Activated naive CD8-positive, alpha-beta T cell treated with anti-CD3 and anti-CD28 coated beads, Interleukin-2, amount 10 ng/mL, durations not matched to agents 7 days and 5 days (primary cell): ENCODE measurements at regions not wholly inside any gene's neighbourhood (a gene's known extent, or its start where the extent isn't known, plus 50 kb on each side); places are given as distances from the start of the nearest gene placed in this dataset.

Source experiments
- ATAC-seq: fragments of 150-1000 bp; cut with Tn5 transposase; one replicate; pipeline ENCODE4 v1.10.0; 2021; ENCODE audit warnings: low read depth, moderate library complexity
- POLR2A ChIA-PET: fragments of 350-600 bp; sonication (Branson Sonifier 250); formaldehyde crosslinking; loops from one replicate; lab custom pipeline; 2021; ENCODE audit warnings: antibody characterized with exemption; lab: Charles Lee
- DNase-seq: peaks from one replicate; pipeline ENCODE4 v3.0.0; 2021
- H3K27ac Mint-ChIP-seq: one replicate; pipeline ENCODE4 v1.8.0; 2022; ENCODE audit warnings: mild to moderate bottlenecking, mixed read lengths
- H3K27me3 Mint-ChIP-seq: one replicate; pipeline ENCODE4 v1.8.0; 2022; ENCODE audit warnings: mild to moderate bottlenecking, moderate library complexity, mixed read lengths
- H3K36me3 Mint-ChIP-seq: one replicate; pipeline ENCODE4 v1.8.0; 2021; ENCODE audit warnings: mild to moderate bottlenecking, mixed read lengths
- H3K4me1 Mint-ChIP-seq: one replicate; pipeline ENCODE4 v1.8.0; 2021; ENCODE audit warnings: mixed read lengths
- H3K4me3 Mint-ChIP-seq: one replicate; pipeline ENCODE4 v1.8.0; 2022; ENCODE audit warnings: mild to moderate bottlenecking, moderate library complexity, mixed read lengths
- H3K9me3 Mint-ChIP-seq: one replicate; pipeline ENCODE4 v1.8.0; 2021; ENCODE audit warnings: mixed read lengths

GRCh38 chr6:28769626-28770402 is 154.0 kb downstream of the TRIM27 start:
- POLR2A ChIA-PET: no interaction called here
- Mint-ChIP-seq H3K4me3 (no peak overlapping the region), H3K4me1 (peaks cover 9% of the 10 kb centered on the region), H3K36me3 (peaks cover 4% of the 10 kb centered on the region), H3K9me3 (peaks cover 11% of the 10 kb centered on the region), H3K27ac (no peak overlapping the region), H3K27me3 (peaks cover 94% of the 10 kb centered on the region)
- ATAC-seq (no peak), DNase-seq (no peak)

GRCh38 chr6:28770732-28771131 is 153.1 kb downstream of the TRIM27 start:
- POLR2A ChIA-PET: no interaction called here
- ATAC-seq: no peak
- Mint-ChIP-seq H3K27ac (no peak overlapping the region), H3K4me1 (peaks cover 12% of the 10 kb centered on the region), H3K9me3 (peaks cover 13% of the 10 kb centered on the region), H3K4me3 (no peak overlapping the region), H3K36me3 (peaks cover 5% of the 10 kb centered on the region), H3K27me3 (peaks cover 93% of the 10 kb centered on the region)
- no peak for DNase-seq

- no peak overlapping the region for H3K27ac Mint-ChIP-seq
- H3K27me3 Mint-ChIP-seq: peaks cover 91% of the 10 kb centered on the region
- DNase-seq (no peak), ATAC-seq (no peak)
- H3K4me1 Mint-ChIP-seq: peaks cover 12% of the 10 kb centered on the region
- H3K36me3 Mint-ChIP-seq: peaks cover 5% of the 10 kb centered on the region
- H3K9me3 Mint-ChIP-seq: peaks cover 13% of the 10 kb centered on the region
- POLR2A ChIA-PET: no interaction called here
- no peak overlapping the region for H3K4me3 Mint-ChIP-seq
Observed at GRCh38 chr6:28771401-28772267, 152.2 kb downstream of the TRIM27 start.

DNA sequence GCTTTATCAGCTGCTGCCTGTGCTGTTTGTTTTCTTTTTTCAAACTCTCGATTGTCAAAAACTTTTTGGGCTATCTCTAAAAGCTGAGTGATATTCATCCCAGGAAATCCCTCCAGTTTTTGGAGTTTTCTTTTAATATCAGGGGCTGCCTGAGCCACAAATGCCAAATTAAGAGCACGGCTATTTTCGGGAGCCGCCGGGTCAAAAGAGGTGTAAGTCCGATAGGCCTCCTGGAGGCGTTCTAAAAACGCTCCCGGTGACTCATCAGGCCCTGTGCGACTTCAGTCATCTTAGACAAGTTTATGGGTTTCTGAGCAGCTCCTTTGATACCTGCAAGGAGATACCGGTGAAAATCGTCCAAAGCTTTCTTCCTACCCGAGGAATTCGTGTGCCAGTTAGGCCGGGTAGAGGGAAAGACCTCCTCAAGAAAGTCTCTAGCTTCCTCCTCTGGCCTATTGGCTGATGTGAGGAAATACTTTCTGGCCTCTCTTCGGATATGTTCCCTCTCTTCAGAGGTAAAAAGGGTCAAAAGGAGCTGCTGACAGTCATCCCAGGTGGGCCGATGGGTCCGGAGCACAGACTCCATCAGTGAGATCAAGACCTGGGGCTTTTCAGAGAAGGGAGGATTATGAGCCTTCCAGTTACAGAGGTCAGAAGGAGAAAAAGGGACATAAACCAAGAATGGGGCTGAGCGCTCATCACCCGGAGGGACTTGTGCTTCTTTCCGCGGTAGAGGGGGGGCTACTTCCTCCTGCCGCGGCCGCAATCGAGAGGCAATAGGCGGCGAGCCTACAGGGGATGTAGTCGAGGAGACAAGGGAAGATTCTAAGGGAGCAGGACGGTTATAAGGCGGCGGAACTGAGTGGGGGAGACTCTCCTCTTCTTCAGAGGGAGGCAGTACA is 151.1 kb downstream of the TRIM27 start:
- no peak for ATAC-seq
- H3K36me3 Mint-ChIP-seq: peaks cover 5% of the 10 kb centered on the region
- peaks cover 93% of the 10 kb centered on the region for H3K27me3 Mint-ChIP-seq
- peaks cover 15% of the 10 kb centered on the region for H3K9me3 Mint-ChIP-seq
- no peak for DNase-seq
- peak overlapping the region; percentile 36 for H3K4me3 Mint-ChIP-seq
- H3K4me1 Mint-ChIP-seq: peaks cover 12% of the 10 kb centered on the region
- peak overlapping the region; percentile 25 for H3K27ac Mint-ChIP-seq
- POLR2A ChIA-PET: no interaction called here

- peak overlapping the region; percentile 84 for H3K27ac Mint-ChIP-seq
- DNase-seq: no peak
- peaks cover 8% of the 10 kb centered on the region for H3K36me3 Mint-ChIP-seq
- H3K9me3 Mint-ChIP-seq: peaks cover 24% of the 10 kb centered on the region
- POLR2A ChIA-PET: no interaction called here
- peaks cover 94% of the 10 kb centered on the region for H3K27me3 Mint-ChIP-seq
- peak overlapping the region; percentile 25 for H3K4me3 Mint-ChIP-seq
- peaks cover 12% of the 10 kb centered on the region for H3K4me1 Mint-ChIP-seq
- ATAC-seq: no peak
Observed at GRCh38 chr6:28774292-28775051, 149.3 kb downstream of the TRIM27 start.

- H3K27me3 Mint-ChIP-seq: peaks cover 94% of the 10 kb centered on the region
- peaks cover 12% of the 10 kb centered on the region for H3K4me1 Mint-ChIP-seq
- peak overlapping the region; percentile 44 for H3K4me3 Mint-ChIP-seq
- POLR2A ChIA-PET: no interaction called here
- H3K27ac Mint-ChIP-seq: peak overlapping the region; percentile 73
- H3K36me3 Mint-ChIP-seq: peaks cover 8% of the 10 kb centered on the region
- DNase-seq (no peak), ATAC-seq (no peak)
- peaks cover 24% of the 10 kb centered on the region for H3K9me3 Mint-ChIP-seq
Observed at GRCh38 chr6:28775052-28775376, 148.8 kb downstream of the TRIM27 start.

- Mint-ChIP-seq H3K27me3 (peaks cover 97% of the 10 kb centered on the region), H3K9me3 (peaks cover 24% of the 10 kb centered on the region), H3K36me3 (peaks cover 8% of the 10 kb centered on the region), H3K27ac (peak overlapping the region; percentile 73), H3K4me3 (peak overlapping the region; percentile 44), H3K4me1 (peaks cover 12% of the 10 kb centered on the region)
- POLR2A ChIA-PET: no interaction called here
- no peak for ATAC-seq
- no peak for DNase-seq
Observed at GRCh38 chr6:28775405-28776129, 148.2 kb downstream of the TRIM27 start.

DNA sequence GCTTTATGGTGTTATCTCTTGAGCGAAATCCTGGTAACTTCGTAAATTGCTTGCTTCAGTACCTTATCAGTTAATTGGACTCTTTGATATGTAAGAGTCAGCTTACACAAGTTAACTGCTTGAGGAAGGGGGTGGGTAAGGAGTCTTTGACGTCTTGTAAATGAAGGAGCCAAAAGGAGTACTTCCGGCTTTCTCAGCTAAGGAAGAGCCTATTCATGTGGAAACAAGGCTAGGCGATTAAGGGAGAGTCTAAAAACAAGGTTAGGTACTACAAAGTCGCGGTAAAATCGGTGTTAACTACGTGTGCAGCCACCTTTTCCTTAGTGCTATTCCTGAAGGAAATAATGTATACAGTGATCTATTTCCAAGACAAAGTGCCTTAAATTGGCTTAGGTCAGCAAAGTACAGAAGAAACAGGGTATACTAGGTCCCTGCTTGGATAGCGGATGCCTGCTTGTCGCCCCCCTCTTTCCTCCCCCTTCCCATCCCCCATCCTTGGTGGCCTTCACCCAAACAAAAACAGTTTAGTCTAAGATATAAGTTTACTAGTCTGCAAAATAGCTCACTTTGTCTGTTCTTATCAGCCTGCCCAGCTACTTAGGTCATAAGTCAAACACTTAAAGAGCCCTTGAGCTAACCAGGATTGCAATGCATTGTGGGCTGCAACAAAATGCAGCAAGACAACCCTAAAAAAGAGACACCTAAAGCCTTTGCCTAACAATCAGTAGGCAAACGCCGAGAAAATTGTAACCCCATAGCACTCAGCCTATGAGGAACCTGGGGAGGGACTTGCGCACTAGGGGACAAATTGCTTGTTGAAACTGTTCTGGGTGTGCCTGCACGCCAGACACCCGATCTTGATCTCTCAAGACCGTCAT is 147.3 kb downstream of the TRIM27 start:
- Mint-ChIP-seq H3K27me3 (peaks cover 94% of the 10 kb centered on the region), H3K4me1 (peaks cover 14% of the 10 kb centered on the region), H3K27ac (peak overlapping the region; percentile 24), H3K4me3 (no peak overlapping the region), H3K9me3 (peaks cover 27% of the 10 kb centered on the region), H3K36me3 (peaks cover 8% of the 10 kb centered on the region)
- POLR2A ChIA-PET: interaction anchor here (0.6 kb wide), 1 partner anchor 26 kb away, joined by 4 read pairs; no protein-coding TSS in a partner anchor
- no peak for DNase-seq
- no peak for ATAC-seq

- Mint-ChIP-seq H3K4me1 (peaks cover 16% of the 10 kb centered on the region), H3K27ac (no peak overlapping the region), H3K36me3 (peaks cover 8% of the 10 kb centered on the region), H3K27me3 (peaks cover 94% of the 10 kb centered on the region), H3K4me3 (no peak overlapping the region), H3K9me3 (peaks cover 29% of the 10 kb centered on the region)
- DNase-seq (no peak), ATAC-seq (no peak)
- POLR2A ChIA-PET: interaction anchor here (0.6 kb wide), 1 partner anchor 26 kb away, joined by 4 read pairs; no protein-coding TSS in a partner anchor
Observed at GRCh38 chr6:28777147-28777461, 146.7 kb downstream of the TRIM27 start.

DNA sequence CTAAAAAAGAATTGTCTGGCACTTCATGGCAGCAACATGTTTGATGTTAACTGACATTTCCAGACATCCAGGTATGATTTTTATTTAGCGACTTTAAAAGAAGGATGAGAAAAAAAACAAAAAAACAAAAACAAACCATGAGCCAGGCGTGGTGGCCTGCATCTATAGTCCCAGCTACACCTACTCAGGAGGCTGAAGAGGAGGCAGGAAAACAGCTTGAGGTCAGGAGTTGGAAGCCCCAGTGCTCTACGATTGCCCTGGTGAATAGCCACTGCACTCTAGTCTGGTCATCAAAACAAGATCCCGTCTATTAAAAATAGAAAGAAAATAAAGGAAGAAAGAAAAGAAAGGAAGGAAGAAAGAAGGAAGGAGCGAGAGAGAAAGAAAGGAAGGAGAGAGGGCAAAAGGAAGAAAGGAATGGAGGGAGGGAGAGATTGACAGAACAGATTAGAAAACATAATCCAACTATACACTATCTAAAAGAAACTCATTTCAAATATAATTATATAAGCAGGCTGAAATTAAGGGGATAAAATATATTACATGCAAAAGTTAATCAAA is 141.6 kb downstream of the TRIM27 start:
- Mint-ChIP-seq H3K9me3 (peaks cover 25% of the 10 kb centered on the region), H3K27me3 (peaks cover 91% of the 10 kb centered on the region), H3K27ac (no peak overlapping the region), H3K36me3 (peaks cover 6% of the 10 kb centered on the region), H3K4me1 (peaks cover 11% of the 10 kb centered on the region), H3K4me3 (peak overlapping the region; percentile 79)
- ATAC-seq (no peak), DNase-seq (no peak)
- POLR2A ChIA-PET: no interaction called here

DNA sequence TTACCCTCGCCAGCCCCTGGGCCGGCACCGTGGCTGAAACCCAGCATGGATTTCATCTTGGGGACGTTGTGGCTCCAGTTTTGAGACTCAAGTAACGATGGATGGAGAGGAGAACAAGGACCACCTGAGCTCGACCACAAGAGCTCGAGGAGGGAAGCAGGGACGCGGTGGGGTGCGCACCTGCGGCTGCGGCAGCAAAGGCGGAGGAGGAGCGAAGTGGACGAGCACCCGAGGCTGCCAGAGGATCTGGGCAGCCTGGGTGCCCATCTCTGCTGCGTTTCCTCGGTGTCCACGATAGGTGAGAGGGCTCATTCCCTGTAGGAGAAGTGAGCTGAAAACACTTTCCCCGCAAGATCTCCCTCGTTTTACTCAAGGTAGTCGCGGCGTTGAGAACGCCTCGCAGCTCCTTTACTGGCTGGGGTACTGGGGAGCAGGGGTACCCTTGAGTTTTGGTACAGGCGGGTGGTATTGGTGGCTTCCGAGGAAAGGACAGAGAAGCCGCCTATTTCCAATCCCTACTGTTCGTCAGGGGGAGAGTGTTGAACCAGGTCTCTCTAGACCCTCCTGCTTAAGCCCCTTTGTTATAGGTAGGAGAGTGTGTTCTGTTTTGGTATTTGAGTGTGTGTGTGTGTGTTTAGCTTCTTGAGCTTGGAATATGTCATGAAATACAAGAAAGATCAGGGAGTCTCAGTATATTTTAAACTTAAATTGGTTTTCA is 137.7 kb downstream of the TRIM27 start:
- H3K4me3 Mint-ChIP-seq: no peak overlapping the region
- DNase-seq: no peak
- H3K27ac Mint-ChIP-seq: no peak overlapping the region
- peaks cover 26% of the 10 kb centered on the region for H3K4me1 Mint-ChIP-seq
- H3K36me3 Mint-ChIP-seq: peaks cover 6% of the 10 kb centered on the region
- no peak for ATAC-seq
- H3K27me3 Mint-ChIP-seq: peaks cover 92% of the 10 kb centered on the region
- peaks cover 18% of the 10 kb centered on the region for H3K9me3 Mint-ChIP-seq
- POLR2A ChIA-PET: no interaction called here
